ENCODE measurements at regions not wholly inside any gene's neighbourhood (a gene's known extent, or its start where the extent isn't known, plus 50 kb on each side); places are given as distances from the start of the nearest gene placed in this dataset.

DNA sequence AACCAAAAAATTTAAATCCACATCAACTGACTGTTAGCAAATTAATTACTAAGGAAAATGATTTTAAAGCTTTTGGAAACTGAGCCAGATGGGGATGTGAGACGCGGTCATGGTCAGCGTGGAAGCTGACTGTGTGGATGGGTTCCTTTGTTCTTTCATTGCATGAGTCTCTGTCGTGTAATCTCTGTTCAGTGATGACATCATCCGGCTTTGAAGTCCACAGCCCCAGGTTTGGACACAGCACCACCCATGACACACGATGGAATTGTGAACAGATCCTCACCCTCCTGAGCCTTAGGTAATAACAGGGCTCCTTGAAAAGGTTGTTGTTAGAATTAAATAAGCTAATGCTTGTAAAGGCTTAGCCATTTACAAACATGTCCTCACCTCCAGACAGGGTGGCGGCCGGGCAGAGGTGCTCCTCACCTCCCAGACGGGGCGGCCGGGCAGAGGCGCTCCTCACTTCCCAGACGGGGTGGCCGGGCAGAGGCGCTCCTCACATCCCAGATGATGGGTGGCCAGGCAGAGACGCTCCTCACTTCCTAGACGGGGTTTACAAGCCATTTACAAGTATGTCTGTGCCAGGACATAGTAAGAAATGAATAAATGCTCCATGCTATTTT, 677.3 kb downstream of the TBC1D22A start:
- DNase-seq (ENCODE audit: low read depth): no peak
- Histone ChIP-seq H3K27me3 (ENCODE audit: control insufficient read depth, insufficient read depth, low read length) (no peaks in the 10 kb centered on the region), H3K4me3 (ENCODE audit: low read depth, low read length) (no peak overlapping the region), H3K36me3 (ENCODE audit: control insufficient read depth, insufficient read depth, low read length) (no peaks in the 10 kb centered on the region)
- POLR2A ChIA-PET: no interaction called here
- TF ChIP-seq, protein P1, sequence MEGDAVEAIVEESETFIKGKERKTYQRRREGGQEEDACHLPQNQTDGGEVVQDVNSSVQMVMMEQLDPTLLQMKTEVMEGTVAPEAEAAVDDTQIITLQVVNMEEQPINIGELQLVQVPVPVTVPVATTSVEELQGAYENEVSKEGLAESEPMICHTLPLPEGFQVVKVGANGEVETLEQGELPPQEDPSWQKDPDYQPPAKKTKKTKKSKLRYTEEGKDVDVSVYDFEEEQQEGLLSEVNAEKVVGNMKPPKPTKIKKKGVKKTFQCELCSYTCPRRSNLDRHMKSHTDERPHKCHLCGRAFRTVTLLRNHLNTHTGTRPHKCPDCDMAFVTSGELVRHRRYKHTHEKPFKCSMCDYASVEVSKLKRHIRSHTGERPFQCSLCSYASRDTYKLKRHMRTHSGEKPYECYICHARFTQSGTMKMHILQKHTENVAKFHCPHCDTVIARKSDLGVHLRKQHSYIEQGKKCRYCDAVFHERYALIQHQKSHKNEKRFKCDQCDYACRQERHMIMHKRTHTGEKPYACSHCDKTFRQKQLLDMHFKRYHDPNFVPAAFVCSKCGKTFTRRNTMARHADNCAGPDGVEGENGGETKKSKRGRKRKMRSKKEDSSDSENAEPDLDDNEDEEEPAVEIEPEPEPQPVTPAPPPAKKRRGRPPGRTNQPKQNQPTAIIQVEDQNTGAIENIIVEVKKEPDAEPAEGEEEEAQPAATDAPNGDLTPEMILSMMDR (IDR thresholded peaks at IDR 0.05; ENCODE audit: insufficient read depth, low read depth, low read length): no peak
- CTCF ChIA-PET: no interaction called here

DNA sequence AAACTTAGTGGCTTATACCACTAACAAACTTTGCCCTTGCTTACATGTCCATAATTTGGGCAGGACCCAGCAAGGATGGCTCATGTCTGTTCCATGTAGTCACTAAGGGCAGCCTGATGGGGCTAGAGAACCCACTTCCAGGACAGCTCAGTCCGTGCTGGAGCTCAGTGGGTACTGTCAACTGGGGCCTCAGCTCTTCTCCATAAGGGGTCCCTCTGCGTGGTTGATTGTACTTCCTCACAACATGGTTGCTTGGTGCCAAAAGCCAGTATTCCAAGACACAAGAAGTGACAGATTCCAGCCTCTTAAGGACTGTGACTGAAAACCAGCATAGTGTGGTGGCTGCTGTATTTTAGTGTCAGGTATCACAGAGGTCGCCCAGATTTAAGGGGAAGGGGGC, 675.2 kb downstream of the TBC1D22A start:
- POLR2A ChIA-PET: no interaction called here
- Histone ChIP-seq H3K27me3 (ENCODE audit: control insufficient read depth, insufficient read depth, low read length) (no peaks in the 10 kb centered on the region), H3K36me3 (ENCODE audit: control insufficient read depth, insufficient read depth, low read length) (no peaks in the 10 kb centered on the region), H3K4me3 (ENCODE audit: low read depth, low read length) (no peak overlapping the region)
- TF ChIP-seq, protein P1 (IDR thresholded peaks at IDR 0.05; ENCODE audit: insufficient read depth, low read depth, low read length): no peak
- DNase-seq (ENCODE audit: low read depth): no peak
- CTCF ChIA-PET: no interaction called here

DNA sequence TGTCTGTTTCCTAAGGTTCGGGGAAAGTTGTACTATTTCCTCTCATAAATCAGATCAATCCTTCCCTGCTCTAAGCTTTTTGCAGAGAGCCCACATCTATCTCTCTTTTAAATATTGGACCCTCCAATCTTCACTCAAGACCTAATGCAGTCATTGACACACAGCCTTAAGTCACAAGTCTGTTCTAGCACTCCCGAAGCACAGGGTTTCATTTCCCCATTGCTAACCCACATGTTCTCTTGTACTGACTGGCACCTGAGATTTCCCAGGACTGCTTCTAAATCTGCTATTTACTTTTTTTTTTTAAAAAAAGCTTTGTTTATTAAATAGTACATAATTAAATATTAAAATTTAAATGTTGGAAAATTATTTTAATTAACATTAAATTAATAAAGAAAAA, 674.7 kb downstream of the TBC1D22A start:
- no peak for DNase-seq (ENCODE audit: low read depth)

DNA sequence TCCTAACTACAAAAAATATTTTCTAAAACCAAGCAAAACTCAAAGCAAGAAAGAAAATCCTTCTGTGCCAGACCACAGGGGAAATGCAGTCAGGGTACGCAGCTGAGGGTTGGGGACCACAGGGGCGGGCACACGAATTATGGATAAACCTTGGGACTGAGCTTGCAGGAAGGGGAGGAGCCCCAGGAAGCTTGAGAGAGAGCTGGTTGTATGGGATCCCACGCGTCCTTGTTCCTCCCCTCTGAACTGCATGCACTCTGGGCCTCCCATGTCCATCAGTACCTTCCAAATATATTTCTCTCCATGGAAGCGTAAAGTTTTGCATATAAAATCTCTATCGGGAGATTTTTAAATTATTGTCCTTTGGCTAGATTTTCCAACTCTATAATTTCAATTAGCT, 673.4 kb downstream of the TBC1D22A start:
- DNase-seq (ENCODE audit: low read depth): no peak
- CTCF ChIA-PET: no interaction called here

More for the DNA sequence above, 674.7 kb downstream of the TBC1D22A start:
- ChIA-PET POLR2A (no interaction called here), CTCF (no interaction called here)
- no peak overlapping the region for H3K4me3 ChIP-seq (ENCODE audit: low read depth, low read length)
- no peaks in the 10 kb centered on the region for H3K27me3 ChIP-seq (ENCODE audit: control insufficient read depth, insufficient read depth, low read length)
- H3K36me3 ChIP-seq (ENCODE audit: control insufficient read depth, insufficient read depth, low read length): no peaks in the 10 kb centered on the region
- TF ChIP-seq, protein P1 (IDR thresholded peaks at IDR 0.05; ENCODE audit: insufficient read depth, low read depth, low read length): no peak

DNA sequence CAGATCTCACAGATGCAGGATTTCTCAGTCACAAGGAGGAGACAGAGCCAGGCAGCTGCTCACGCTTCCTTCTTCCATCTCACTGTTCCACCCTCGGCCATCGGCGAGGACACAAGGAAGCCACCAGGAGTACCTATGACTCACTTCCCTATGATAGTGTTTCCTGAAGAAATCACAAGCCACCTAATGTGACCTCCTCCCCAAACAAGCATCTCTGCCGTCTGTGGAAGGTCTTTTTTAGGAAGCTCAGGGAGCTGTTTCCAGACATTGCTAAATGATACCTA, 672.7 kb downstream of the TBC1D22A start:
- no peak for DNase-seq (ENCODE audit: low read depth)
- POLR2A ChIA-PET: no interaction called here

More for the DNA sequence above, 673.4 kb downstream of the TBC1D22A start:
- H3K27me3 ChIP-seq (ENCODE audit: control insufficient read depth, insufficient read depth, low read length): no peaks in the 10 kb centered on the region
- H3K4me3 ChIP-seq (ENCODE audit: low read depth, low read length): no peak overlapping the region
- POLR2A ChIA-PET: no interaction called here
- TF ChIP-seq, protein P1 (IDR thresholded peaks at IDR 0.05; ENCODE audit: insufficient read depth, low read depth, low read length): no peak
- H3K36me3 ChIP-seq (ENCODE audit: control insufficient read depth, insufficient read depth, low read length): no peaks in the 10 kb centered on the region

More for the DNA sequence above, 672.7 kb downstream of the TBC1D22A start:
- H3K27me3 ChIP-seq (ENCODE audit: control insufficient read depth, insufficient read depth, low read length): no peaks in the 10 kb centered on the region
- TF ChIP-seq, protein P1 (IDR thresholded peaks at IDR 0.05; ENCODE audit: insufficient read depth, low read depth, low read length): no peak
- no peaks in the 10 kb centered on the region for H3K36me3 ChIP-seq (ENCODE audit: control insufficient read depth, insufficient read depth, low read length)
- no peak overlapping the region for H3K4me3 ChIP-seq (ENCODE audit: low read depth, low read length)
- CTCF ChIA-PET: no interaction called here

Measured in BJ (cell line).